Smooth muscle cell (in vitro differentiated cells): ENCODE measurements at regions not wholly inside any gene's neighbourhood (a gene's known extent, or its start where the extent isn't known, plus 50 kb on each side); places are given as distances from the start of the nearest gene placed in this dataset.

ENCODE experiments used
- DNase-seq: peaks from one replicate; lab custom pipeline; 2025; ENCODE audit not compliant: unreplicated experiment; lab: John Stamatoyannopoulos, UW
- H2AFZ ChIP-seq: fragments of 200-600 bp; sonication (generic); 2 replicates; pipeline ENCODE4 v1.6.0; 2016; ENCODE audit warnings: antibody characterized with exemption, low read depth, mild to moderate bottlenecking
- H3F3A ChIP-seq: fragments of 200-600 bp; sonication (generic); 2 replicates; pipeline ENCODE4 v1.6.0; 2017; ENCODE audit warnings: antibody characterized with exemption, low read depth
- H3K27ac ChIP-seq: fragments of 200-600 bp; sonication (generic); 2 replicates; pipeline ENCODE4 v1.5.1; 2016; ENCODE audit warnings: low read depth, mild to moderate bottlenecking
- H3K27me3 ChIP-seq: fragments of 200-600 bp; sonication (generic); 2 replicates; pipeline ENCODE4 v1.6.1; 2016; ENCODE audit warnings: low read depth, mild to moderate bottlenecking
- H3K36me3 ChIP-seq: fragments of 200-600 bp; sonication (generic); 2 replicates; pipeline ENCODE4 v1.5.1; 2016; ENCODE audit warnings: low read depth
- H3K4me1 ChIP-seq: fragments of 200-600 bp; sonication (generic); 2 replicates; pipeline ENCODE4 v1.5.1; 2016; ENCODE audit warnings: low read depth
- H3K4me2 ChIP-seq: fragments of 200-600 bp; sonication (generic); 2 replicates; pipeline ENCODE4 v1.6.0; 2016; ENCODE audit warnings: mild to moderate bottlenecking
- H3K4me3 ChIP-seq: fragments of 200-600 bp; sonication (generic); 2 replicates; pipeline ENCODE4 v1.5.1; 2016; ENCODE audit warnings: mild to moderate bottlenecking
- H3K79me2 ChIP-seq: fragments of 200-600 bp; sonication (generic); 2 replicates; pipeline ENCODE4 v1.6.0; 2016; ENCODE audit warnings: low read depth, mild to moderate bottlenecking
- H3K9ac ChIP-seq: fragments of 200-600 bp; sonication (generic); 2 replicates; pipeline ENCODE4 v1.6.0; 2016; ENCODE audit warnings: low read depth
- H3K9me3 ChIP-seq: fragments of 200-600 bp; sonication (generic); replicated peaks from 2 replicates; pipeline ENCODE4 v1.5.1; 2016; ENCODE audit warnings: low read depth
- H4K20me1 ChIP-seq: fragments of 200-600 bp; sonication (generic); 2 replicates; pipeline ENCODE4 v1.6.0; 2016; ENCODE audit warnings: low read depth
- WGBS: methylation state at CpG from one replicate; pipeline ENCODE4 v1.1.7; 2016; ENCODE audit warnings: low lambda C conversion rate; 5-methylcytosine and 5-hydroxymethylcytosine counted together
- TF ChIP-seq, protein P1 (sequence below): fragments of 200-600 bp; sonication (generic); IDR thresholded peaks from 2 replicates; pipeline ENCODE4 v1.5.1; 2017; ENCODE audit warnings: borderline replicate concordance, mild to moderate bottlenecking, antibody characterized with exemption; ENCODE audit not compliant: insufficient read depth, poor library complexity, severe bottlenecking

GRCh38 chrX:94545722-94546121 is 871.7 kb downstream of the FAM133A start:
- WGBS: 60% methylated on average over 2 of the region's 2 CpGs
- no peak overlapping the region for H3K4me3 ChIP-seq
- H3K79me2 ChIP-seq: no peaks in the 10 kb centered on the region
- no peaks in the 10 kb centered on the region for H3K27me3 ChIP-seq
- no peak overlapping the region for H2AFZ ChIP-seq
- H3K36me3 ChIP-seq: no peaks in the 10 kb centered on the region
- no peaks in the 10 kb centered on the region for H3K4me1 ChIP-seq
- no peak overlapping the region for H3K9ac ChIP-seq
- peaks cover 4% of the 10 kb centered on the region for H3K9me3 ChIP-seq
- no peak overlapping the region for H3K4me2 ChIP-seq
- DNase-seq: no peak
- TF ChIP-seq, protein P1, sequence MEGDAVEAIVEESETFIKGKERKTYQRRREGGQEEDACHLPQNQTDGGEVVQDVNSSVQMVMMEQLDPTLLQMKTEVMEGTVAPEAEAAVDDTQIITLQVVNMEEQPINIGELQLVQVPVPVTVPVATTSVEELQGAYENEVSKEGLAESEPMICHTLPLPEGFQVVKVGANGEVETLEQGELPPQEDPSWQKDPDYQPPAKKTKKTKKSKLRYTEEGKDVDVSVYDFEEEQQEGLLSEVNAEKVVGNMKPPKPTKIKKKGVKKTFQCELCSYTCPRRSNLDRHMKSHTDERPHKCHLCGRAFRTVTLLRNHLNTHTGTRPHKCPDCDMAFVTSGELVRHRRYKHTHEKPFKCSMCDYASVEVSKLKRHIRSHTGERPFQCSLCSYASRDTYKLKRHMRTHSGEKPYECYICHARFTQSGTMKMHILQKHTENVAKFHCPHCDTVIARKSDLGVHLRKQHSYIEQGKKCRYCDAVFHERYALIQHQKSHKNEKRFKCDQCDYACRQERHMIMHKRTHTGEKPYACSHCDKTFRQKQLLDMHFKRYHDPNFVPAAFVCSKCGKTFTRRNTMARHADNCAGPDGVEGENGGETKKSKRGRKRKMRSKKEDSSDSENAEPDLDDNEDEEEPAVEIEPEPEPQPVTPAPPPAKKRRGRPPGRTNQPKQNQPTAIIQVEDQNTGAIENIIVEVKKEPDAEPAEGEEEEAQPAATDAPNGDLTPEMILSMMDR: no peak
- H3F3A ChIP-seq: no peaks in the 10 kb centered on the region
- no peaks in the 10 kb centered on the region for H4K20me1 ChIP-seq
- H3K27ac ChIP-seq: no peak overlapping the region

DNA sequence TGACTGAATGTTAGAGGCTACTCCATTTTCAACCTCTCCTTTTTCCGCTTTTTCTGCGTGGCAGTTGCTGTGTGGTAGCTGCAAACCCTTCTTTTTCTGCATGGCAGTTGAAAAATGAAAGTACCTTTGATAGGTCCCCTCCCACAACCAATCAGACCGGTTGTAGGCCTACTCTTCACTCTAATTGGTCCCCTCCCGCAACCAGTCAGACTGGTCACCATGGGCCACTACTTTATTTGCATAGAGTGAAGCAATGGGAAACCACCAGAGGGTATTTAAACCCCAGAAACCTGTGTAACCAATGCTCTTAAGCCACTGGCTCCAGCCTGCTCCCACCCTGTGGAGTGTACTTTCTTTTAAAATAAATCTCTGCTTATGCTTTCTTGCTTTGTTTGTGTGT is 877.8 kb downstream of the FAM133A start:
- TF ChIP-seq, protein P1: no peak
- no peak overlapping the region for H2AFZ ChIP-seq
- no peaks in the 10 kb centered on the region for H3K79me2 ChIP-seq
- 98% methylated on average over 4 of the region's 4 CpGs for WGBS
- H4K20me1 ChIP-seq: no peaks in the 10 kb centered on the region
- no peak overlapping the region for H3K27ac ChIP-seq
- no peak overlapping the region for H3K4me2 ChIP-seq
- H3K27me3 ChIP-seq: no peaks in the 10 kb centered on the region
- H3K4me3 ChIP-seq: no peak overlapping the region
- H3K9me3 ChIP-seq: no peaks in the 10 kb centered on the region
- H3K4me1 ChIP-seq: no peaks in the 10 kb centered on the region
- no peaks in the 10 kb centered on the region for H3F3A ChIP-seq
- DNase-seq: no peak
- H3K36me3 ChIP-seq: no peaks in the 10 kb centered on the region
- no peak overlapping the region for H3K9ac ChIP-seq

GRCh38 chrX:94560930-94561329 is 886.9 kb downstream of the FAM133A start:
- H3K27ac ChIP-seq: no peak overlapping the region
- no peaks in the 10 kb centered on the region for H3F3A ChIP-seq
- no peak overlapping the region for H3K4me3 ChIP-seq
- no peaks in the 10 kb centered on the region for H3K27me3 ChIP-seq
- no peak overlapping the region for H3K4me2 ChIP-seq
- no peak overlapping the region for H2AFZ ChIP-seq
- no peaks in the 10 kb centered on the region for H3K36me3 ChIP-seq
- TF ChIP-seq, protein P1: no peak
- DNase-seq: no peak
- no peaks in the 10 kb centered on the region for H3K79me2 ChIP-seq
- H4K20me1 ChIP-seq: no peaks in the 10 kb centered on the region
- no peaks in the 10 kb centered on the region for H3K4me1 ChIP-seq
- H3K9ac ChIP-seq: no peak overlapping the region
- H3K9me3 ChIP-seq: no peaks in the 10 kb centered on the region
- 87% methylated on average over 4 of the region's 4 CpGs for WGBS

- Histone ChIP-seq H3K9me3 (no peaks in the 10 kb centered on the region), H3K27me3 (no peaks in the 10 kb centered on the region), H3K4me3 (no peak overlapping the region), H2AFZ (no peak overlapping the region), H3K79me2 (no peaks in the 10 kb centered on the region), H3K36me3 (no peaks in the 10 kb centered on the region), H3K27ac (no peak overlapping the region), H3K9ac (no peak overlapping the region), H4K20me1 (no peaks in the 10 kb centered on the region), H3K4me1 (no peaks in the 10 kb centered on the region), H3K4me2 (no peak overlapping the region), H3F3A (no peaks in the 10 kb centered on the region)
- TF ChIP-seq, protein P1: peak; percentile 38
- 91% methylated on average over 2 of the region's 2 CpGs for WGBS
- no peak for DNase-seq
Measured at GRCh38 chrX:94576367-94577004, 902.5 kb downstream of the FAM133A start.
